ENCODE measurements at regions not wholly inside any gene's neighbourhood (a gene's known extent, or its start where the extent isn't known, plus 50 kb on each side); places are given as distances from the start of the nearest gene placed in this dataset.

GRCh38 chr10:28922861-28923260 is 245.5 kb downstream of the BAMBI start:
- TF ChIP-seq POLR2A (IDR thresholded peaks at IDR 0.05), result no peak
- no peak for TF ChIP-seq CTCF (IDR thresholded peaks at IDR 0.05)

All from lower leg skin (tissue), 3 donors.